Pancreas (tissue), 10 donors: ENCODE measurements at regions not wholly inside any gene's neighbourhood (a gene's known extent, or its start where the extent isn't known, plus 50 kb on each side); places are given as distances from the start of the nearest gene placed in this dataset.
A peak's percentile ranks its signal among the peaks of the same experiment; 100 is the strongest.

Source experiments
- ATAC-seq, 4 donors: fragments of 200-7000 bp; cut with Tn5 transposase; one replicate each; pipeline versions ENCODE4 v1.8.0 to v1.9.1; 2020; ENCODE audit warnings: mild to moderate bottlenecking in 4 of 4, moderate library complexity in 4 of 4
- DNase-seq, 6 donors: peaks; one replicate each; pipeline ENCODE4 v3.0.0-alpha.2; 2020
- FAIRE-seq: peaks from 2 replicates; lab custom pipeline; 2012; peaks lifted over from hg19 to GRCh38; lab: Jason Lieb, UNC
- H3K27ac ChIP-seq, 4 donors: fragments of 200-600 bp; sonication (generic); 1 replicate in 3 of 4; 2 replicates in 1 of 4; pipeline versions ENCODE4 v1.5.0 to v1.8.0; 2020
- H3K27me3 ChIP-seq, 4 donors: fragments of 200-600 bp; one replicate each; pipeline ENCODE4 v1.8.0; 2021
- H3K36me3 ChIP-seq, 3 donors: fragments of 200-600 bp; sonication (generic) in 1 of 3; one replicate each; pipeline versions ENCODE4 v1.5.0 to v1.8.0; 2020 to 2021
- H3K4me1 ChIP-seq, 3 donors: fragments of 200-600 bp; one replicate each; pipeline ENCODE4 v1.8.0; 2021
- H3K4me3 ChIP-seq, 4 donors: fragments of 200-600 bp; sonication (generic) in 2 of 4; one replicate each; pipeline versions ENCODE4 v1.5.0 to v1.8.0; 2020 to 2021
- H3K9me3 ChIP-seq, 4 donors: fragments of 200-600 bp; one replicate each; pipeline ENCODE4 v1.8.0; 2021
- CTCF ChIP-seq, 4 donors: fragments of 200-600 bp; sonication (generic) in 3 of 4; IDR thresholded peaks; one replicate each; pipeline versions ENCODE4 v1.5.0 to v1.8.0; 2021; ENCODE audit warnings: antibody characterized with exemption in 4 of 4
- WGBS, 2 donors: extraction: QIAGEN DNeasy Blood & Tissue Kit; methylation state at CpG; one replicate each; pipeline ENCODE4 v1.1.7; 2013; 5-methylcytosine and 5-hydroxymethylcytosine counted together
- intact Hi-C, 3 donors: fragments of 100-400 bp; cut with DNase I; formaldehyde crosslinking; loops; one replicate each; pipeline versions ENCODE4 v1.11.1 to v1.14.2; 2022
- donor health status: healthy with polysubstance abuse.
- donor health status: DM: no; HTN: no; CAD: no; lungs with moderate emphysema.
- donor health status: DM: no; HTN: no; CAD: no.
- donor health status: control.
- donor health status: control.
- donor health status: Bipolar disorder and iron deficiency.
- donor health status: DM: yes; HTN: yes; CAD: no.
- donor health status: DM: no; HTN: no; CAD: no.
- donor health status: DM: no; HTN: no; CAD: no.
- donor health status: DM: yes; HTN: yes; CAD: no.

GRCh38 chr4:185931986-185932385 is 120.0 kb upstream of the SORBS2 start:
- no peak for DNase-seq
- intact Hi-C loops = no loop called here
- Histone ChIP-seq H3K4me3 (no peak overlapping the region), H3K27ac (no peak overlapping the region), H3K36me3 (no peaks in the 10 kb centered on the region), H3K4me1 (no peaks in the 10 kb centered on the region), H3K27me3 (no peaks in the 10 kb centered on the region), H3K9me3 (no peaks in the 10 kb centered on the region)
- 69 to 75% methylated on average over 3 of the region's 3 CpGs for WGBS, 2 donors
- TF ChIP-seq CTCF (IDR thresholded peaks at IDR 0.05) = no peak
- ATAC-seq = no peak
- FAIRE-seq = no peak

GRCh38 chr4:185932491-185932890 is 120.5 kb upstream of the SORBS2 start:
- Histone ChIP-seq H3K4me1 (no peaks in the 10 kb centered on the region), H3K9me3 (no peaks in the 10 kb centered on the region), H3K27me3 (no peaks in the 10 kb centered on the region), H3K4me3 (no peak overlapping the region), H3K27ac (no peak overlapping the region), H3K36me3 (no peaks in the 10 kb centered on the region)
- ATAC-seq (no peak), FAIRE-seq (no peak), DNase-seq (no peak)
- intact Hi-C loops = no loop called here
- TF ChIP-seq CTCF (IDR thresholded peaks at IDR 0.05) = no peak
- WGBS, 2 donors = 91 to 93% methylated on average over 5 of the region's 5 CpGs

- Histone ChIP-seq H3K4me3 (no peak overlapping the region), H3K27me3 (no peaks in the 10 kb centered on the region), H3K9me3 (no peaks in the 10 kb centered on the region), H3K27ac (no peak overlapping the region), H3K36me3 (no peaks in the 10 kb centered on the region), H3K4me1 (no peaks in the 10 kb centered on the region)
- 88 to 90% methylated on average over 8 of the region's 8 CpGs for WGBS, 2 donors
- DNase-seq = no peak
- FAIRE-seq = no peak
- no peak for ATAC-seq
- intact Hi-C loops = no loop called here
- no peak for TF ChIP-seq CTCF (IDR thresholded peaks at IDR 0.05)
Measured at GRCh38 chr4:185933078-185933581, 121.1 kb upstream of the SORBS2 start.

DNA sequence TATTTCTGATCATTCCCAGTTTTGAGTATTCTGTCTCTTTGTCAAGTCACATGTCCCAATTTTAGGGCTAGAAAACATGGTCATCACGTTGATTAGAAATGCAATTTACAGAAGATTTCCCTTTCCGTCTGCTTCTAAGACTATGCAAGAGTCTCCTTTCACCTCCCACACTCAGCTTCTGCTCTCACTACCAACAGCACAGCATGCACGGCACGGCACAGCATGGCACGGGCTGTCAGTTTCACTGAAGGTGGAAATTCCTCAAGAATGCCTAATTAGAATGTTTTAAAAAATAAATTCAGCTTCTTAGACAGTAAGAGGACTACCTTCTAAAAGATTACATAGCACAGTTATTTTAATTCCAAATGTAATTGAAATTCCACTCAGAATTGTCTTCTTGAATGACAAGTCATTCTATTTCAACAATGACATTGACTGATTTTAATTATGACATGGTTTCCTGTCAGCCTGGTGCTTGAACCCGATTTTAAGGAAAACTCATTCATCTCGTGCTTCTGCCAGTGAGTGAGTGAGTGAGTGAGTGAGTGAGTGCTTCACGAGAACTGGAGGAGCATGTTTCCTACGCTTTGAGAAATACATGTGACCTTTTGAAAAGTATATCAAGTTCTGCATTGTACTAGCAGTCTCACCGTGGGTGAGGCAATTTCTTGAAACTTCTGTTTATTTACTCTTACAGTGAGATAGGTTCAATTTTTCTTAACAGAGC is 124.8 kb upstream of the SORBS2 start:
- ATAC-seq = peak in 1 of 4 donors; percentile 45
- H3K27ac ChIP-seq = no peak overlapping the region
- no peaks in the 10 kb centered on the region for H3K4me1 ChIP-seq
- H3K27me3 ChIP-seq = no peaks in the 10 kb centered on the region
- FAIRE-seq = no peak
- no peak for DNase-seq
- no peaks in the 10 kb centered on the region for H3K36me3 ChIP-seq
- intact Hi-C loops = no loop called here
- TF ChIP-seq CTCF (IDR thresholded peaks at IDR 0.05) = no peak
- H3K9me3 ChIP-seq = no peaks in the 10 kb centered on the region
- no peak overlapping the region for H3K4me3 ChIP-seq
- 56 to 59% methylated on average over 10 of the region's 10 CpGs for WGBS, 2 donors

DNA sequence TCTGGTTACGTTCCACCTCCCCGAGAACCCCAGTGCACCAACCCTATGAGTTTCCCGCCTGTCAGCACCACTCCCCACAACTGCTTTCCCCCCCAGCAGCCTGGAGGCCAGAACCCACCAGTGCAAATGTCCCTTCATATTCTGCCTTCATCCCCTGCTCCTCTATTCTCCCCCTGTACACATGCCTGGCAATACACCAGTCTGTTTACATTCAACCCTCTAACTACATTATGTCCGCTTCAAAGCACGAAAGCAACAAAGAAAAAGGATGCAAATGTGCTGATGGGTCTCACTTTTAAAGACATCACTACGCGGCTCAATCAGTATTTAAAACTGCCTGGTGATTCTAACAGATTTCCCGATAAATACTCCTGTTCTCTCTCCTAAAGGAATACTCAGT is 126.7 kb upstream of the SORBS2 start:
- no peak for ATAC-seq
- H3K27ac ChIP-seq = no peak overlapping the region
- no peaks in the 10 kb centered on the region for H3K27me3 ChIP-seq
- no peaks in the 10 kb centered on the region for H3K36me3 ChIP-seq
- FAIRE-seq = no peak
- TF ChIP-seq CTCF (IDR thresholded peaks at IDR 0.05) = no peak
- H3K4me1 ChIP-seq = no peaks in the 10 kb centered on the region
- no peak for DNase-seq
- WGBS, 2 donors = 86 to 94% methylated on average over 8 of the region's 8 CpGs
- H3K4me3 ChIP-seq = no peak overlapping the region
- intact Hi-C loops = no loop called here
- H3K9me3 ChIP-seq = no peaks in the 10 kb centered on the region
